ENCODE measurements at regions not wholly inside any gene's neighbourhood (a gene's known extent, or its start where the extent isn't known, plus 50 kb on each side); places are given as distances from the start of the nearest gene placed in this dataset.

- Histone ChIP-seq H2AFZ (ENCODE audit: low read depth, low read length) (no peak overlapping the region), H4K20me1 (replicated peaks; ENCODE audit: control insufficient read depth, insufficient read depth, low read length) (0 out of 2 replicates have a peak, but pooled peaks cover 4% of the 10 kb centered on the region), H3K9me1 (ENCODE audit: control insufficient read depth, insufficient read depth, low read length) (no peaks in the 10 kb centered on the region), H3K9ac (ENCODE audit: insufficient read depth in 1 of 2, low read depth in 2 of 2, low read length in 2 of 2) (no peak overlapping the region), H3K9me3 (replicated peaks; ENCODE audit: control insufficient read depth, insufficient read depth, low read depth, low read length) (no peaks in the 10 kb centered on the region), H3K79me2 (ENCODE audit: control insufficient read depth, insufficient read depth, low read length) (peaks cover 10% of the 10 kb centered on the region; the same call in 2 of the 3 replicates), H3K4me2 (ENCODE audit: insufficient read depth, low read length) (no peak overlapping the region), H3K4me3 (no peak overlapping the region), H3K27ac (ENCODE audit: extremely low read depth, low read depth, low read length) (no peak overlapping the region), H3K4me1 (replicated peaks in 1 of 2; ENCODE audit: control insufficient read depth in 2 of 2, insufficient read depth in 2 of 2, low read length in 2 of 2) (peaks cover 9 to 11% of the 10 kb centered on the region in 2 experiments; a peak in 4 of 5 replicates), H3K36me3 (ENCODE audit: control insufficient read depth, insufficient read depth, low read length) (0 out of 3 replicates have a peak, but pooled peaks cover 2% of the 10 kb centered on the region), H3K27me3 (ENCODE audit: control insufficient read depth in 2 of 2, insufficient read depth in 2 of 2, low read length in 2 of 2) (no peaks in the 10 kb centered on the region)
- in situ Hi-C loops (cut with MboI), result no loop called here
- no TSS peak for BruUV-seq (replicated peaks)
- intact Hi-C loops (cut with micrococcal nuclease), result no loop called here
- 71% methylated on average over 1 of the region's 1 CpG for WGBS (ENCODE audit: insufficient coverage, low coverage, missing lambda C conversion rate)
- TF ChIP-seq HNRNPK (IDR thresholded peaks at IDR 0.05; ENCODE audit: low read depth, low read length, poor library complexity, severe bottlenecking) (peak; percentile 70), PRDM10 (IDR thresholded peaks at IDR 0.05; ENCODE audit: partially characterized antibody) (no peak)
- DNase-seq (ENCODE audit: extremely low read depth in 1 of 4, low spot score in 3 of 4) (peak in 1 of 4 experiments; percentile 2), FAIRE-seq (no peak), ATAC-seq (no peak)
- POLR2A ChIA-PET, result no interaction called here
- CTCF ChIA-PET (ENCODE audit: low intra/inter-chr PET ratio), result no interaction called here
Measured at GRCh38 chr19:7410946-7411345, 62.2 kb downstream of the ARHGEF18 start.
